Large intestine (tissue), 3 donors: ENCODE measurements at regions not wholly inside any gene's neighbourhood (a gene's known extent, or its start where the extent isn't known, plus 50 kb on each side); places are given as distances from the start of the nearest gene placed in this dataset.

Experiments
- DNase-seq, 2 donors: peaks; one replicate each; pipeline versions ENCODE4 v3.0.0 to v3.0.0-alpha.2; 2013
- H3K27ac ChIP-seq: one replicate; pipeline ENCODE4 v1.5.1; 2013; ENCODE audit warnings: low read length
- H3K27me3 ChIP-seq: 2 replicates; pipeline ENCODE4 v1.6.1; 2013; ENCODE audit warnings: low read length; ENCODE audit not compliant: control insufficient read depth, insufficient read depth
- H3K36me3 ChIP-seq: 2 replicates; pipeline ENCODE4 v1.6.1; 2013; ENCODE audit warnings: low read length; ENCODE audit not compliant: control insufficient read depth, insufficient read depth
- H3K4me1 ChIP-seq: one replicate; pipeline ENCODE4 v1.6.1; 2013; ENCODE audit warnings: low read length; ENCODE audit not compliant: control insufficient read depth, insufficient read depth
- H3K4me3 ChIP-seq: one replicate; pipeline ENCODE4 v1.5.1; 2013; ENCODE audit warnings: low read length
- H3K9me3 ChIP-seq: one replicate; pipeline ENCODE4 v1.6.1; 2013; ENCODE audit warnings: mild to moderate bottlenecking, low read depth, low read length, moderate library complexity; ENCODE audit not compliant: control insufficient read depth
- WGBS: methylation state at CpG from one replicate; pipeline ENCODE4 v1.1.5; 2013; ENCODE audit warnings: low lambda C conversion rate; ENCODE audit not compliant: insufficient coverage; 5-methylcytosine and 5-hydroxymethylcytosine counted together

GRCh38 chr21:28111151-28111619, 881.5 kb downstream of the LTN1 start:
- no peaks in the 10 kb centered on the region for H3K27me3 ChIP-seq
- H3K4me3 ChIP-seq, result no peak overlapping the region
- no peaks in the 10 kb centered on the region for H3K36me3 ChIP-seq
- peak; percentile 28 to 54 for DNase-seq
- no peak overlapping the region for H3K27ac ChIP-seq
- H3K9me3 ChIP-seq, result no peaks in the 10 kb centered on the region
- H3K4me1 ChIP-seq, result no peaks in the 10 kb centered on the region
- WGBS, result no CpG with 5 or more reads among the region's 7 CpGs

GRCh38 chr21:28110716-28111115, 882.0 kb downstream of the LTN1 start:
- H3K27ac ChIP-seq, result no peak overlapping the region

GRCh38 chr21:28110074-28110473, 882.6 kb downstream of the LTN1 start:
- Histone ChIP-seq H3K9me3 (no peaks in the 10 kb centered on the region), H3K4me1 (no peaks in the 10 kb centered on the region), H3K36me3 (no peaks in the 10 kb centered on the region), H3K4me3 (no peak overlapping the region), H3K27me3 (no peaks in the 10 kb centered on the region), H3K27ac (no peak overlapping the region)
- no peak for DNase-seq
- WGBS, result no CpG with 5 or more reads among the region's 1 CpG

More at GRCh38 chr21:28110716-28111115, 882.0 kb downstream of the LTN1 start:
- Histone ChIP-seq H3K27me3 (no peaks in the 10 kb centered on the region), H3K4me3 (no peak overlapping the region), H3K4me1 (no peaks in the 10 kb centered on the region), H3K9me3 (no peaks in the 10 kb centered on the region), H3K36me3 (no peaks in the 10 kb centered on the region)
- no peak for DNase-seq
- WGBS, result 69% methylated on average over 3 of the region's 3 CpGs

GRCh38 chr21:28106370-28106890, 886.2 kb downstream of the LTN1 start:
- Histone ChIP-seq H3K4me1 (no peaks in the 10 kb centered on the region), H3K27me3 (no peaks in the 10 kb centered on the region), H3K4me3 (no peak overlapping the region), H3K9me3 (no peaks in the 10 kb centered on the region), H3K36me3 (no peaks in the 10 kb centered on the region), H3K27ac (no peak overlapping the region)
- DNase-seq, result no peak
- WGBS, result 13% methylated on average over 1 of the region's 3 CpGs

- no peaks in the 10 kb centered on the region for H3K9me3 ChIP-seq
- H3K4me1 ChIP-seq, result no peaks in the 10 kb centered on the region
- WGBS, result 50% methylated on average over 3 of the region's 5 CpGs
- DNase-seq, result no peak
- H3K27me3 ChIP-seq, result no peaks in the 10 kb centered on the region
- no peak overlapping the region for H3K27ac ChIP-seq
- no peaks in the 10 kb centered on the region for H3K36me3 ChIP-seq
- no peak overlapping the region for H3K4me3 ChIP-seq
These were observed 888.3 kb downstream of the LTN1 start for GRCh38 chr21:28104346-28104745.

GRCh38 chr21:28100366-28100765, 892.3 kb downstream of the LTN1 start:
- no peak overlapping the region for H3K27ac ChIP-seq
- H3K36me3 ChIP-seq, result no peaks in the 10 kb centered on the region
- no peaks in the 10 kb centered on the region for H3K27me3 ChIP-seq
- DNase-seq, result no peak
- H3K4me3 ChIP-seq, result no peak overlapping the region
- no peaks in the 10 kb centered on the region for H3K9me3 ChIP-seq
- no CpG with 5 or more reads among the region's 5 CpGs for WGBS
- no peaks in the 10 kb centered on the region for H3K4me1 ChIP-seq

- Histone ChIP-seq H3K27me3 (no peaks in the 10 kb centered on the region), H3K9me3 (no peaks in the 10 kb centered on the region), H3K4me1 (no peaks in the 10 kb centered on the region), H3K36me3 (no peaks in the 10 kb centered on the region), H3K27ac (peak overlapping the region; percentile 49), H3K4me3 (no peak overlapping the region)
- DNase-seq, result peak; percentile 83 to 90
- 58% methylated on average over 2 of the region's 6 CpGs for WGBS
These were observed 893.5 kb downstream of the LTN1 start for GRCh38 chr21:28099001-28099705.

GRCh38 chr21:28091466-28091865, 901.2 kb downstream of the LTN1 start:
- H3K4me1 ChIP-seq, result peaks cover 4% of the 10 kb centered on the region
- no peaks in the 10 kb centered on the region for H3K9me3 ChIP-seq
- H3K36me3 ChIP-seq, result no peaks in the 10 kb centered on the region
- H3K27me3 ChIP-seq, result no peaks in the 10 kb centered on the region
- peak overlapping the region; percentile 96 for H3K27ac ChIP-seq
- WGBS, result 17% methylated on average over 1 of the region's 2 CpGs
- peak overlapping the region; percentile 59 for H3K4me3 ChIP-seq
- DNase-seq, result peak in 1 of 2 donors; percentile 56

- H3K4me3 ChIP-seq, result peak overlapping the region; percentile 59
- no CpG with 5 or more reads among the region's 5 CpGs for WGBS
- H3K4me1 ChIP-seq, result peaks cover 4% of the 10 kb centered on the region
- no peaks in the 10 kb centered on the region for H3K9me3 ChIP-seq
- peak overlapping the region; percentile 96 for H3K27ac ChIP-seq
- H3K36me3 ChIP-seq, result no peaks in the 10 kb centered on the region
- no peak for DNase-seq
- no peaks in the 10 kb centered on the region for H3K27me3 ChIP-seq
These were observed 902.1 kb downstream of the LTN1 start for GRCh38 chr21:28090546-28090945.

- Histone ChIP-seq H3K4me3 (peak overlapping the region; percentile 59), H3K9me3 (no peaks in the 10 kb centered on the region), H3K27ac (peak overlapping the region; percentile 96), H3K27me3 (no peaks in the 10 kb centered on the region), H3K36me3 (no peaks in the 10 kb centered on the region), H3K4me1 (peaks cover 4% of the 10 kb centered on the region)
- whole genome bisulfite sequencing, result no CpG with 5 or more reads among the region's 11 CpGs
- DNase-seq, result peak; percentile 59 to 88
These were observed 902.9 kb downstream of the LTN1 start for GRCh38 chr21:28089599-28090441.
